ENCODE measurements at regions not wholly inside any gene's neighbourhood (a gene's known extent, or its start where the extent isn't known, plus 50 kb on each side); places are given as distances from the start of the nearest gene placed in this dataset.

DNA sequence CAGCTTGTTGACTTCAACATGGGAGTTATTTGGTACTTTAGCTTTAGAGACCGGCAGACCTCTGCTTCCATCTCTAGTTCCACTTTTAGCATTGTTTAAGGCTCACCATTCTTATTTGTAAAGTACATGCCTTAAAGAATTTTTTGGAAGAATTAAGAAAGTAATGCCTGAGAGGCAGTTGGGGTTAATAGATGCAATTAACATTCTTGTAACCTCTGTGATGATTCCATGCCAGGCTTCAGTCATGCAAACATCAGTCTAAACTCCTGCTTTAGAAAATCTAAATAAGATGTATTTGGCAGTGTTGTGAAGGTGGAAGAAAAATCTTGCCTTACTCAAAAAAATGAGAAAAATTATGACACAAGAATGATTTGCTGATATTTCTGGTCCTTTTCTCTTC, 79.9 kb upstream of the UBAC2 start:
- TF ChIP-seq, protein P1, sequence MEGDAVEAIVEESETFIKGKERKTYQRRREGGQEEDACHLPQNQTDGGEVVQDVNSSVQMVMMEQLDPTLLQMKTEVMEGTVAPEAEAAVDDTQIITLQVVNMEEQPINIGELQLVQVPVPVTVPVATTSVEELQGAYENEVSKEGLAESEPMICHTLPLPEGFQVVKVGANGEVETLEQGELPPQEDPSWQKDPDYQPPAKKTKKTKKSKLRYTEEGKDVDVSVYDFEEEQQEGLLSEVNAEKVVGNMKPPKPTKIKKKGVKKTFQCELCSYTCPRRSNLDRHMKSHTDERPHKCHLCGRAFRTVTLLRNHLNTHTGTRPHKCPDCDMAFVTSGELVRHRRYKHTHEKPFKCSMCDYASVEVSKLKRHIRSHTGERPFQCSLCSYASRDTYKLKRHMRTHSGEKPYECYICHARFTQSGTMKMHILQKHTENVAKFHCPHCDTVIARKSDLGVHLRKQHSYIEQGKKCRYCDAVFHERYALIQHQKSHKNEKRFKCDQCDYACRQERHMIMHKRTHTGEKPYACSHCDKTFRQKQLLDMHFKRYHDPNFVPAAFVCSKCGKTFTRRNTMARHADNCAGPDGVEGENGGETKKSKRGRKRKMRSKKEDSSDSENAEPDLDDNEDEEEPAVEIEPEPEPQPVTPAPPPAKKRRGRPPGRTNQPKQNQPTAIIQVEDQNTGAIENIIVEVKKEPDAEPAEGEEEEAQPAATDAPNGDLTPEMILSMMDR (IDR thresholded peaks at IDR 0.05; ENCODE audit: low read length, missing control alignments) = no peak
- no peak overlapping the region for H3K4me3 ChIP-seq (replicated peaks; ENCODE audit: low read depth, low read length)
- DNase-seq (ENCODE audit: low read depth) = no peak

DNA sequence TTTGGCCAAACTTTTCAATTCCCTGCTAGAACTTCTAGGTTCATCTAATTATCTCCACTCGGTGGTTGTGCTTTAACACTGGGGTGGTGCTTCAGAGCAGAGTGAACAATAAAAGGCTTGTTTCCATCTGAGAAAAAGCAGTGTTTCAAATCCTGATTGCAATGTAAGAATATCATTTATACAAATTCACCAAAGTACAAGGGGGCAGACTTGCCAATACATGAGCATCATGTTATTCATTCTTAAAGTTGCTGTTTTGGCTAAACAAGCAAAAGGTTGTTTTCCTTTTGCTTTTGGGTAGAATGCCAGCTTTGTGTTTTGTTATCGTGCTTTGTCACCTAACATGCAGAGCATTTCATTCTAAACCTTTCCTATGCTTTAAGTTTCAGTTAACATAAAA, 78.5 kb upstream of the UBAC2 start:
- no peak overlapping the region for H3K4me3 ChIP-seq (replicated peaks; ENCODE audit: low read depth, low read length)
- no peak for DNase-seq (ENCODE audit: low read depth)
- TF ChIP-seq, protein P1 (IDR thresholded peaks at IDR 0.05; ENCODE audit: low read length, missing control alignments) = no peak

DNA sequence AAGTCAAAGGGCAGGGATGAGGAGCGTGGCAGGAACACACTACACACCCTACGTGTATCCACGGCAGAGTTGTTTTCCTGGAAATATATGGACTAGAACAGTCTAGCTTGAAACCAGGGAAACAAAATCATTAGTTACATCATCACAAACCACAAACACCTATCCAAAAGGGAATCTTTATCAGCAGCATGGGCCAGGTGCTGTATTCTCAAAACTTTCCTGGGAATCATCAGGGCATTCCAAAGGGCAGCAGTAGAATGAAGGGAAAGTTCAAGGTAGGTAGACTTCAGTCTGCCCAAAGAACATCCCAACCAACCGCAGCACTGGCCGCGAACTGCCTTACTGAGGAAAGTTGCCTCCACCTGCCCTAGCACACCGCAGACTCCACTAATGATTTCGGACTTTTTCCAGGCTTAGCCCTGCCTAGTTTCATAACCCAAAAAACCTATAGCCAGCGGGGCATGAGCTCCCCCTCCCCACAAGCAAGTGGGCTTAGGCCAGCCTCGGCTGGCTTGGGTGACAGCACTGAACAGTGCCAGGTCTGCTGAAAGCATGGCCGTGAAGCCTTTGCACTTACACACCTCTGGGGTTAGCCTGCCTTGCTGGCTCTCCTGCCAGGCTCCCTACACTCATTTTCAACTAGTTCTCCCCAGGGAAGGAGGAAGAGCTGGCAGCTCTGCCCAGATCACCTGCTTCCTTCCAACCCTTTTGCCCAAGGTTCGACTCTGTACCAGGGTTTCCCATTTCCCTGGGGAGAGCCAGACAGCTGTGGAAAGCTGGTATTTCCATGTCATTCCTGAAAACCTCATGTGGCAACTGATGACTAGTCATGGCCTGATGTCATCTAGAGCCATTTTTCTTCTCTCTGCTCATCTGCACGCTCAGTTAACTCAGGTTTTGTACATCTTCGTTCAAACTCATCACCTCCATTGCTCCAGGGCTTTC, 77.3 kb upstream of the UBAC2 start:
- peak; percentile 15 for DNase-seq (ENCODE audit: low read depth)
- TF ChIP-seq, protein P1 (IDR thresholded peaks at IDR 0.05; ENCODE audit: low read length, missing control alignments) = no peak
- no peak overlapping the region for H3K4me3 ChIP-seq (replicated peaks; ENCODE audit: low read depth, low read length)

DNA sequence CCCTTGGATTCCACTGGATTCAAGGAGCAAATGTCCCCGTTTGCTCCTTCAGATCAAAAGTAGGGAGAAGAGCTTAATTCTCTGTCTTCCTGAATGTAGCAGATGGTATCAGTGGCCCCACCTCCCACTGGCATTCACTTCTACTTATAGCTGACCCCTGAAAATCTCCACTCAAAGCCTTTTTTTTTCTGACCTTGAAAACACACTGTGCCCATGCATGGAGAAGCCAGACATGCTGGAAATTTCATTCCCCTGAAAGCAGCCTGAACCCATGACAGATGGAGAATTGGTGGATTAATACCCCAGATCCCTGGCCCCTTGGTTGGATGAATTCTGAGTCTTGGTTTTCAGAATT, 76.6 kb upstream of the UBAC2 start:
- TF ChIP-seq, protein P1 (IDR thresholded peaks at IDR 0.05; ENCODE audit: low read length, missing control alignments) = no peak
- no peak overlapping the region for H3K4me3 ChIP-seq (replicated peaks; ENCODE audit: low read depth, low read length)
- no peak for DNase-seq (ENCODE audit: low read depth)

DNA sequence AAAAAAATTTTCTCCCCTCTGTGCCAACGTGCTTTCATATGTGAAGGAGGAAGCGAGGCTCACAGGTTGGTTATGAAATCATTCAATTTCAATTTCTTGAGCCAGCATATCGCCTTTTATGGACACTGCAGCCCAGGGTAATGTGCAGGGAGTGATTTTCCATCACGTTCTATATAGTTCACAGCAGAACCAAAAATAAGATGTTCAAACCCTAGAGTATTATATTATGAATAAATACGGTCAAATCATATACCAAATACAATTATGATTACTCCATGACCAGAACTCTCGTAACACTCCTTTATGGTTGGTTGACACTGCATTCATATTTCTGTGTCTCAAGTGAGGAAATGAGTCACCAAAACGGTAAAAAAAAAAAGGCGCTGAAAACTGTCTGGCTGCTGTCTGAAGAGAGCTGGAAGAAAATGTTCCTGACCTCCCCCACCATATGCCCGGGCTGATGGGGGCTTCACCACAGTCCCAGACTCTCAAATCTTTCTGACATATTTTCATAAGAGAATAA, 75.8 kb upstream of the UBAC2 start:
- peak overlapping the region; percentile 40 for H3K4me3 ChIP-seq (replicated peaks; ENCODE audit: low read depth, low read length)
- peak; percentile 83 for DNase-seq (ENCODE audit: low read depth)

DNA sequence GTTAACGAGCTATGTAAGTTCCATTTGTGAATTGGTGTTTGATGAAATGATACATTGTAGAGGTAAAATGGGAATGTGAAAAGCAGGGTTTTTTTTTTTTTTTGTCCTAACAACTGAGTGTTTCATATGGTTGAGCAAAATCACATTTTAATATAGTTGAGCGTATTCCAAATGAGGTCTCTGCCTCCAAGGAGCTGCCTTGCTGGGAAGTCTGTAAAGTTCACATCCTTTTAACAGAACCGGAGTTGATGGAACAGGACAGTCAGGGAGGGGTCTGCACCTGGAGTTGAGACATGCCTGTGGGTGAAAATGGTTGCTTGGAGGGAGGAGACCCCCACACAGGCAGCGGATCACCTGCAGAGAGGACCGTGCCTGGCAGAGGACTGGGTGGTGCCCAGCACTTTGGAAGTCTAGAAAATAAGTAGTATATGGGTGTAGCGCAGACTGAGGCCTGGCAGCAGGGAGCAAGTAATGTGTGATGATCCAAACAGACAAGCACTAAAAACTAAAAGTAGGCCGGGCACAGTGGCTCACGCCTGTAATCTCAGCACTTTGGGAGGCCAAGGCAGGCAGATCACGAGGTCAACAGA, 75.2 kb upstream of the UBAC2 start:
- no peak overlapping the region for H3K4me3 ChIP-seq (replicated peaks; ENCODE audit: low read depth, low read length)
- TF ChIP-seq, protein P1 (IDR thresholded peaks at IDR 0.05; ENCODE audit: low read length, missing control alignments) = no peak
- no peak for DNase-seq (ENCODE audit: low read depth)

More for the DNA sequence above, 75.8 kb upstream of the UBAC2 start:
- TF ChIP-seq, protein P1 (IDR thresholded peaks at IDR 0.05; ENCODE audit: low read length, missing control alignments) = no peak
